ENCODE measurements at regions not wholly inside any gene's neighbourhood (a gene's known extent, or its start where the extent isn't known, plus 50 kb on each side); places are given as distances from the start of the nearest gene placed in this dataset.

- no peak overlapping the region for H3K4me2 ChIP-seq (ENCODE audit: low read length)
- TF ChIP-seq EZH2phosphoT487 (IDR thresholded peaks at IDR 0.05; ENCODE audit: low read depth), result no peak
- no peak for TF ChIP-seq CTCF (IDR thresholded peaks at IDR 0.05; ENCODE audit: low read depth, low read length)
- peaks cover 8% of the 10 kb centered on the region; the same call in 1 of the 2 replicates for H3K27me3 ChIP-seq (ENCODE audit: low read depth, low read length)
- no peak overlapping the region for H2AFZ ChIP-seq (ENCODE audit: low read depth, low read length)
- no peaks in the 10 kb centered on the region for H3K4me1 ChIP-seq (ENCODE audit: low read length)
- no peaks in the 10 kb centered on the region for H3K36me3 ChIP-seq (replicated peaks; ENCODE audit: low read depth, low read length)
- no peak overlapping the region for H3K4me3 ChIP-seq (ENCODE audit: low read length)
- no peaks in the 10 kb centered on the region for H3K9me3 ChIP-seq (ENCODE audit: insufficient read depth, low read length)
- no peak overlapping the region for H3K9ac ChIP-seq (ENCODE audit: low read length)
- no peak overlapping the region for H3K27ac ChIP-seq (ENCODE audit: low read length)
- no peaks in the 10 kb centered on the region for H3K79me2 ChIP-seq (ENCODE audit: low read length)
- no peaks in the 10 kb centered on the region for H4K20me1 ChIP-seq (ENCODE audit: insufficient read depth, low read length)
Measured at GRCh38 chr19:29385191-29385795, 140.5 kb upstream of the VSTM2B start.

- Histone ChIP-seq H2AFZ (ENCODE audit: low read depth, low read length) (no peak overlapping the region), H3K79me2 (ENCODE audit: low read length) (no peaks in the 10 kb centered on the region), H4K20me1 (ENCODE audit: insufficient read depth, low read length) (no peaks in the 10 kb centered on the region), H3K9me3 (ENCODE audit: insufficient read depth, low read length) (no peaks in the 10 kb centered on the region), H3K27me3 (ENCODE audit: low read depth, low read length) (peaks cover 4% of the 10 kb centered on the region; the same call in 1 of the 2 replicates), H3K4me3 (ENCODE audit: low read length) (no peak overlapping the region), H3K36me3 (replicated peaks; ENCODE audit: low read depth, low read length) (no peaks in the 10 kb centered on the region), H3K9ac (ENCODE audit: low read length) (no peak overlapping the region), H3K4me1 (ENCODE audit: low read length) (no peaks in the 10 kb centered on the region), H3K4me2 (ENCODE audit: low read length) (no peak overlapping the region), H3K27ac (ENCODE audit: low read length) (no peak overlapping the region)
- TF ChIP-seq CTCF (IDR thresholded peaks at IDR 0.05; ENCODE audit: low read depth, low read length) (no peak), EZH2phosphoT487 (IDR thresholded peaks at IDR 0.05; ENCODE audit: low read depth) (no peak)
Measured at GRCh38 chr19:29386970-29387369, 138.8 kb upstream of the VSTM2B start.

GRCh38 chr19:29387586-29387985 lies 138.2 kb upstream of the VSTM2B start:
- Histone ChIP-seq H3K9me3 (ENCODE audit: insufficient read depth, low read length) (no peaks in the 10 kb centered on the region), H3K36me3 (replicated peaks; ENCODE audit: low read depth, low read length) (no peaks in the 10 kb centered on the region), H4K20me1 (ENCODE audit: insufficient read depth, low read length) (no peaks in the 10 kb centered on the region), H2AFZ (ENCODE audit: low read depth, low read length) (no peak overlapping the region), H3K9ac (ENCODE audit: low read length) (no peak overlapping the region), H3K27ac (ENCODE audit: low read length) (no peak overlapping the region), H3K4me1 (ENCODE audit: low read length) (no peaks in the 10 kb centered on the region), H3K27me3 (ENCODE audit: low read depth, low read length) (peaks cover 4% of the 10 kb centered on the region; the same call in 1 of the 2 replicates), H3K4me3 (ENCODE audit: low read length) (no peak overlapping the region), H3K4me2 (ENCODE audit: low read length) (no peak overlapping the region), H3K79me2 (ENCODE audit: low read length) (no peaks in the 10 kb centered on the region)
- TF ChIP-seq EZH2phosphoT487 (IDR thresholded peaks at IDR 0.05; ENCODE audit: low read depth) (no peak), CTCF (IDR thresholded peaks at IDR 0.05; ENCODE audit: low read depth, low read length) (no peak)

GRCh38 chr19:29389495-29389894 lies 136.3 kb upstream of the VSTM2B start:
- Histone ChIP-seq H3K27me3 (ENCODE audit: low read depth, low read length) (0 out of 2 replicates have a peak, but pooled peaks cover 4% of the 10 kb centered on the region), H3K27ac (ENCODE audit: low read length) (no peak overlapping the region), H2AFZ (ENCODE audit: low read depth, low read length) (no peak overlapping the region), H3K4me1 (ENCODE audit: low read length) (no peaks in the 10 kb centered on the region), H3K4me3 (ENCODE audit: low read length) (no peak overlapping the region), H3K36me3 (replicated peaks; ENCODE audit: low read depth, low read length) (no peaks in the 10 kb centered on the region), H4K20me1 (ENCODE audit: insufficient read depth, low read length) (no peaks in the 10 kb centered on the region), H3K9ac (ENCODE audit: low read length) (no peak overlapping the region), H3K9me3 (ENCODE audit: insufficient read depth, low read length) (no peaks in the 10 kb centered on the region), H3K4me2 (ENCODE audit: low read length) (no peak overlapping the region), H3K79me2 (ENCODE audit: low read length) (no peaks in the 10 kb centered on the region)
- TF ChIP-seq EZH2phosphoT487 (IDR thresholded peaks at IDR 0.05; ENCODE audit: low read depth), result no peak
- TF ChIP-seq CTCF (IDR thresholded peaks at IDR 0.05; ENCODE audit: low read depth, low read length), result no peak
